Stomach (tissue), 4 donors: ENCODE measurements at regions not wholly inside any gene's neighbourhood (a gene's known extent, or its start where the extent isn't known, plus 50 kb on each side); places are given as distances from the start of the nearest gene placed in this dataset.

Experiments used
- CTCF ChIP-seq, 7 experiments: fragments of 450-650 bp in 4 of 7; fragments of 200-600 bp in 3 of 7; sonication (generic) in 3 of 7; IDR thresholded peaks; one replicate each; pipeline ENCODE4 v1.5.1; 2016 to 2019; ENCODE audit warnings: antibody characterized with exemption in 7 of 7, control low read depth in 2 of 7, mild to moderate bottlenecking in 1 of 7
- EP300 ChIP-seq: sonication (generic); formaldehyde crosslinking; IDR thresholded peaks from one replicate; pipeline ENCODE4 v1.6.1; 2017; ENCODE audit warnings: antibody characterized with exemption
- POLR2A ChIP-seq, 4 donors: fragments of 450-650 bp; IDR thresholded peaks; one replicate each; pipeline ENCODE4 v1.6.1; 2016; ENCODE audit warnings: antibody characterized with exemption in 4 of 4, control low read depth in 2 of 4, mild to moderate bottlenecking in 1 of 4, moderate library complexity in 1 of 4
- POLR2AphosphoS5 ChIP-seq, 3 donors: sonication (generic); formaldehyde crosslinking; IDR thresholded peaks; one replicate each; pipeline ENCODE4 v1.6.1; 2016; ENCODE audit warnings: antibody characterized with exemption in 3 of 3

- TF ChIP-seq CTCF (IDR thresholded peaks at IDR 0.05) = no peak
- TF ChIP-seq EP300 = no peak
- TF ChIP-seq POLR2A (IDR thresholded peaks at IDR 0.05) = no peak
- TF ChIP-seq POLR2AphosphoS5 (IDR thresholded peaks at IDR 0.05) = no peak
These were observed 142.3 kb downstream of the MIS18A start for GRCh38 chr21:32136546-32136945.
